ENCODE measurements at regions not wholly inside any gene's neighbourhood (a gene's known extent, or its start where the extent isn't known, plus 50 kb on each side); places are given as distances from the start of the nearest gene placed in this dataset.

DNA sequence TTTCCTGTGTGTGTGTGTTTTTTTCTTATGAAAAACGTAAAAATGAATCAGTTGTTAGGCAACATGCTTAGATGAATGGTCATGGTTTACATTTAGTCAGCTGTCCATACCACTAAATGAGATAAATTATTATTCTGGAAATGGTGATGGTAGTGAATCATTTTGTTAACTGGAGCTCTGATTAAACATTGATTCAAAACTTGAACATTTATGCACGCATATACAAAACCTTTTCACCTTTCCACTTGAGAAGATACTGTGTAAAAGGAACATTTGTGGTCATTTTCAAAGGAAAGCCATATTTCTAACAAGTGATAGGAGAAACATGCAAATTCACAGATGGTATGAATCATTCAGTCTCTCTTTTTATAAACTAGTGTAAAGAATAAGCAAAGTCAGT, 162.0 kb downstream of the SLC25A46 start:
- DNase-seq (ENCODE audit: low read depth), result no peak
- TF ChIP-seq, protein P1, sequence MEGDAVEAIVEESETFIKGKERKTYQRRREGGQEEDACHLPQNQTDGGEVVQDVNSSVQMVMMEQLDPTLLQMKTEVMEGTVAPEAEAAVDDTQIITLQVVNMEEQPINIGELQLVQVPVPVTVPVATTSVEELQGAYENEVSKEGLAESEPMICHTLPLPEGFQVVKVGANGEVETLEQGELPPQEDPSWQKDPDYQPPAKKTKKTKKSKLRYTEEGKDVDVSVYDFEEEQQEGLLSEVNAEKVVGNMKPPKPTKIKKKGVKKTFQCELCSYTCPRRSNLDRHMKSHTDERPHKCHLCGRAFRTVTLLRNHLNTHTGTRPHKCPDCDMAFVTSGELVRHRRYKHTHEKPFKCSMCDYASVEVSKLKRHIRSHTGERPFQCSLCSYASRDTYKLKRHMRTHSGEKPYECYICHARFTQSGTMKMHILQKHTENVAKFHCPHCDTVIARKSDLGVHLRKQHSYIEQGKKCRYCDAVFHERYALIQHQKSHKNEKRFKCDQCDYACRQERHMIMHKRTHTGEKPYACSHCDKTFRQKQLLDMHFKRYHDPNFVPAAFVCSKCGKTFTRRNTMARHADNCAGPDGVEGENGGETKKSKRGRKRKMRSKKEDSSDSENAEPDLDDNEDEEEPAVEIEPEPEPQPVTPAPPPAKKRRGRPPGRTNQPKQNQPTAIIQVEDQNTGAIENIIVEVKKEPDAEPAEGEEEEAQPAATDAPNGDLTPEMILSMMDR (IDR thresholded peaks at IDR 0.05; ENCODE audit: control insufficient read depth, extremely low read depth, insufficient read depth), result no peak
- H3K4me3 ChIP-seq (ENCODE audit: low read depth, low read length), result no peak overlapping the region

DNA sequence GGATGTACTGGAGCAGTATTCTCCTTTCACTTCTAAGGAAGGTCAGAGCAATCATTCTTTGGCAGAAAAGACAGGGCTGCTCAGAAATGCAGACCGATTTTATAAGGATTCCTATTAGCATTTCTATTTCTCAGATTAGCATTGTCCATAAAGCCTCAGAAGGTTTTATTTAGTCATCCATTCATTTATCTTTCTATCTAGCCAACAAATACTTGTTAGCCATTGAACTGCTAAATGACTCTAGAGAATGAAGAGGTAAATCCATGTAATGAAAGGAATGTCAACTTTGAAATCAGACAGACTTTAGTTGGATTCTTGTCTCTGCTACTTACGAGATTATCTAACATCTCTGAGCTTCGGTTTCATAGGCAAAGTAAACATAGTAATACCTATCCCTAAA, 165.2 kb downstream of the SLC25A46 start:
- no peak overlapping the region for H3K4me3 ChIP-seq (ENCODE audit: low read depth, low read length)
- TF ChIP-seq, protein P1 (IDR thresholded peaks at IDR 0.05; ENCODE audit: control insufficient read depth, extremely low read depth, insufficient read depth), result no peak
- no peak for DNase-seq (ENCODE audit: low read depth)

DNA sequence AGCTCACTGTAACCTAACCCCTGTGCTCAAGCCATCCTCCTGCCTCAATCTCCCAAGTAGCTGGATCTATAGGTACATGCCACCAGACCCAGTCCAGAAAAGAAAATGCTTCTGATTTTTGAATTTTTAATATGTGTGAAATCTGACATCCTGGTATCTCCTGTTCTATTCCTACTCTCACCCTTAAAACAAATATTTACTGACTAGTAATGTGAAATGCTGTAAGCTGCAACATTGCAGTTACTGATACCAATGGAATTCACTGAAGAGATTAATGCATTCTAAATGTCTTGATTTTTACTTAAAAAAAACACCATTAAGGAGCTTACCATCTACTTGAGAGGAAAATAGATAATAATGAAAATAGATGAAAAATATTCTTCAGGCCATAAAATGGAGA, 162.7 kb upstream of the TSLP start:
- TF ChIP-seq, protein P1 (IDR thresholded peaks at IDR 0.05; ENCODE audit: control insufficient read depth, extremely low read depth, insufficient read depth), result no peak
- H3K4me3 ChIP-seq (ENCODE audit: low read depth, low read length), result no peak overlapping the region
- no peak for DNase-seq (ENCODE audit: low read depth)

DNA sequence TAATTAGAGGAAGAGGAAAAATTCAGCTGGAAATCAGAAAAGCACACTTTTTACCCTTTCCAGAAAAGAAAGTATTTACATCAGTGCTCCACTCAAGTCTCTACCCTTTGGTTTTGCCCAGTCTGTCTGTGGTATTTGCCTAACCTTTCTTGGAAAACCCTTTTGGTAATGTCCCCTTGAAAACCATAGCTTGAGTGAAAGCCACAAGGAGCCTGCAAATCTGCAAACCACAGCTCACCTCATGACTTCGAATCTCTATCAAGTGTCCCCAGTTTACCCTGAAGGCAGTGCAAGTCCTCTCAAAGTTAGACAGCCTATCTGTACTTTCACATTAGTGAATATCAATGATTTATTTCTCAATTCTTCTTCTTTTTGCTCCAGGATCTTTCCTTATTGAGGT, 162.1 kb upstream of the TSLP start:
- TF ChIP-seq, protein P1 (IDR thresholded peaks at IDR 0.05; ENCODE audit: control insufficient read depth, extremely low read depth, insufficient read depth), result no peak
- no peak for DNase-seq (ENCODE audit: low read depth)
- no peak overlapping the region for H3K4me3 ChIP-seq (ENCODE audit: low read depth, low read length)

DNA sequence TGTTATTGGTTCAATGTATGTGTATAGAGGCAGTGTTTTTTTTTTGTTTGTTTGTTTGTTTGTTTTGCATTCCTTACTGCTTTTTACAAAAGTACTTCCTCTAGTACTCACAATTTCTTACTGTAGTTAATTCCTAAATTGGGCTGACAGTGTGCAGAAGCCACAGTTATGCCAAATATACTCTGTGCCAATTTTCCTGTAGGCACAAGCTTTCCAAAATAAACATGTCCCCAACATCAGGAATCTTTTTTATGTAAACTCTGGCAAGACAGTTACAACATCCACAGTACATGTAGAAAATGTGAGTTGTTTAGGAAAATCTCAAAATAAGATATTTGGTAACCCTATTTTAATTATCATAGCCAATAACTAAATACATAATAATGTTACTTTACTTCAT, 161.6 kb upstream of the TSLP start:
- H3K4me3 ChIP-seq (ENCODE audit: low read depth, low read length), result no peak overlapping the region
- TF ChIP-seq, protein P1 (IDR thresholded peaks at IDR 0.05; ENCODE audit: control insufficient read depth, extremely low read depth, insufficient read depth), result no peak
- peak; percentile 15 for DNase-seq (ENCODE audit: low read depth)

DNA sequence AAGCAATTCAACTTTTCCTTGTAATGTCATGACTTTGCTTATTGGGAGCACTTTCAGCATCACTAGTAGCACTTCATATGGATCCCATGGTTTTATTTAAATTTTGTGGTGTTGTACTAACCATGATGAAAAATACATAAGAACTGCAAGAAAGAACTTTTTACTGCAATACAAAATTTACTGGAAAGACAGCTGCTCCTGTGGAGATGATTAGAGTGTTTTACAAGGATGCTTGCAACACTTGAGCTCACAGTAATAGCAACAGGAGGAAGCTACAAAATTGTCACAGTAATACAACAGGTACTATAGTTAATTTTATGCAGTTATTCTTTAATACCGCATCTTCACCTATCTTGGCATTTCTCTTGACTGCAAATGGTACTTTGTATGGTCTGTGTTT, 158.3 kb upstream of the TSLP start:
- H3K4me3 ChIP-seq (ENCODE audit: low read depth, low read length), result no peak overlapping the region
- DNase-seq (ENCODE audit: low read depth), result no peak
- TF ChIP-seq, protein P1 (IDR thresholded peaks at IDR 0.05; ENCODE audit: control insufficient read depth, extremely low read depth, insufficient read depth), result no peak

DNA sequence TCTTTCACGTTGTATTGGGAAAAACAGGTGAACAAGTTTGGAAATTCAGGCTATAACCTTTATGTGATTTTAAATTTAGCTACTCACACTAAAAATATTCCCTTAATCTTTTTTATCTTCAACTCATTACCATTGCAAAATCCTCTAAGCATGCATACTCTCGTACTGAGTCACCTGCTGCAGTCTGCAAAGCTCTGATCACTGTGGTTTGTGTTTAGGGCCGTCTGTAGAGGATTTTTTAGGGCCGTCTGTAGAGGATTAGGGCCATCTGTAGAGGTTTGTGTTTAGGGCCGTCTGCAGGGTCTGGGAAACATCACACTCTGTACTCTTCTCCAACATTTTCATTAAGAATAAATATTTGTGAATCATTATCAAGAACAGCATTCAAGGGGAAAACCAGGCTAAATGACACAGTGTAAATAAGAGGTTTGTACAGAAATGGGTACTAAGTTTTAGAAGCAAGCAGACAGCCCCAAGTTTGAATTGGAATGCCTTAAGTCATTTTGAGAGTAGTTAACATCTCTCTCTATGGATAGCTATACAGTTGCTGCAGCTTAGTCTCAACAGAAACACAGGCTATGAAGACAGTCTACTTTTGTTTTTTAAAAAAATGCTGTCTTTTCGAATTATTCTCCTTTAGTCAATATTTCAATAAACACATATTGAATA, 155.0 kb upstream of the TSLP start:
- no peak overlapping the region for H3K4me3 ChIP-seq (ENCODE audit: low read depth, low read length)
- TF ChIP-seq, protein P1 (IDR thresholded peaks at IDR 0.05; ENCODE audit: control insufficient read depth, extremely low read depth, insufficient read depth), result no peak
- DNase-seq (ENCODE audit: low read depth), result no peak
